ENCODE measurements at regions not wholly inside any gene's neighbourhood (a gene's known extent, or its start where the extent isn't known, plus 50 kb on each side); places are given as distances from the start of the nearest gene placed in this dataset.

DNA sequence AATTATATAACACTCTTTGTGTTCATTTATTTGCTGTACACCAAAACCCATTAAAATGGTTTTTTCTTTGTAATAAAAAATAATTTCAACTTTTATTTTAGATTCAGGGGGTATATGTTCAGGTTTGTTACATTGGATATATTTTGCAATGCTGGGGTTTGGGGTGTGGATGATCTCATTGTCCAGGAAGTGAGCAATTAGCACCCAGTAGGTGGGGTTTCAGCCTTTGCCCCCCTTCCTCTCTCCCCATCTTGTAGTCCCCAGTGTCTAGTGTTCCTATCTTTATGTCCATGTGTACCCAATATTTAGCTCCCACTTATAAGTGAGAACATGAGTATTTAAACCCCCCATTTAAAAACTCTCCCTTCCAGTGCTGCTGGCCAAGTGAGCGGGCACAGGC is 184.6 kb downstream of the RHOU start:
- TF ChIP-seq, protein P1, sequence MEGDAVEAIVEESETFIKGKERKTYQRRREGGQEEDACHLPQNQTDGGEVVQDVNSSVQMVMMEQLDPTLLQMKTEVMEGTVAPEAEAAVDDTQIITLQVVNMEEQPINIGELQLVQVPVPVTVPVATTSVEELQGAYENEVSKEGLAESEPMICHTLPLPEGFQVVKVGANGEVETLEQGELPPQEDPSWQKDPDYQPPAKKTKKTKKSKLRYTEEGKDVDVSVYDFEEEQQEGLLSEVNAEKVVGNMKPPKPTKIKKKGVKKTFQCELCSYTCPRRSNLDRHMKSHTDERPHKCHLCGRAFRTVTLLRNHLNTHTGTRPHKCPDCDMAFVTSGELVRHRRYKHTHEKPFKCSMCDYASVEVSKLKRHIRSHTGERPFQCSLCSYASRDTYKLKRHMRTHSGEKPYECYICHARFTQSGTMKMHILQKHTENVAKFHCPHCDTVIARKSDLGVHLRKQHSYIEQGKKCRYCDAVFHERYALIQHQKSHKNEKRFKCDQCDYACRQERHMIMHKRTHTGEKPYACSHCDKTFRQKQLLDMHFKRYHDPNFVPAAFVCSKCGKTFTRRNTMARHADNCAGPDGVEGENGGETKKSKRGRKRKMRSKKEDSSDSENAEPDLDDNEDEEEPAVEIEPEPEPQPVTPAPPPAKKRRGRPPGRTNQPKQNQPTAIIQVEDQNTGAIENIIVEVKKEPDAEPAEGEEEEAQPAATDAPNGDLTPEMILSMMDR (IDR thresholded peaks at IDR 0.05; ENCODE audit: low read depth, low read length): no peak
- TF ChIP-seq EZH2phosphoT487 (IDR thresholded peaks at IDR 0.05; ENCODE audit: low read depth): no peak

Measured in OCI-LY3 (cell line).